Femur (tissue), 1 donor: ENCODE measurements at regions not wholly inside any gene's neighbourhood (a gene's known extent, or its start where the extent isn't known, plus 50 kb on each side); places are given as distances from the start of the nearest gene placed in this dataset.
"Not testable (repeated sequence)": the region's sequence is repeated elsewhere in the genome, so short reads cannot be mapped to it uniquely, and the experiment has no call there.

Source experiments
- DNase-seq: peaks from one replicate; pipeline ENCODE4 v3.0.0-alpha.2; 2017

DNA sequence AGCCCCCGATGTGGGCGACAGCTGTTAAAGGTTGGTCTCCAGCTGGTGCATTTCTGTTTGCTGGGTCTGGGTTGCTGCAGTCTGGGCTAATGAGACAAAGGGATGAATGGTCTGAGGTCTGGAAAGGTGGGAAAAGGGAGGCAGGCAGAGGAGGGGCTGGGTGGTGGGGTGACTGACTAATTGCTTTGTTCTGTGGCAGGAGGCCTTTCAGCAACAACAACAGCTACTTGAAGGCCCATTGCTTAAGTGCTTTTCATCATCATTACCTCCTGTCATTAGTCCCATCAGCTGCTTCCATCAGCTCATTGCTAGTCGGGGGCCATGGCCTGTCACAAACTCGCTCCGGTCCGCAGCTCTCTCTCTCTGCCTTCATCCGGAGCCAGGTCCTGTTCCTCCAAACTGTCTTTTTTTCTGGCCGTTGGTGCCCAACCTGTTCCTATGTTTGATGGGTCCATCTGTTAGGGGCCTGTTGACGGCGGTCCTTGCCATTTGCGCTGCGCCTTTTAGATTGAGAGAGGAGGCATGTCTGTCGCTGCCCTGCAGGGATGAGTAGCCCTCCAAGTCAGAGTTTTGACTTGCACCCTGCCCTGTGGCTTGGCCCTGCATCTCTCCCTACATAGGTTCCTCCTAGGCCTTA lies 105.6 kb upstream of the PLXNA2 start:
- no peak for DNase-seq

DNA sequence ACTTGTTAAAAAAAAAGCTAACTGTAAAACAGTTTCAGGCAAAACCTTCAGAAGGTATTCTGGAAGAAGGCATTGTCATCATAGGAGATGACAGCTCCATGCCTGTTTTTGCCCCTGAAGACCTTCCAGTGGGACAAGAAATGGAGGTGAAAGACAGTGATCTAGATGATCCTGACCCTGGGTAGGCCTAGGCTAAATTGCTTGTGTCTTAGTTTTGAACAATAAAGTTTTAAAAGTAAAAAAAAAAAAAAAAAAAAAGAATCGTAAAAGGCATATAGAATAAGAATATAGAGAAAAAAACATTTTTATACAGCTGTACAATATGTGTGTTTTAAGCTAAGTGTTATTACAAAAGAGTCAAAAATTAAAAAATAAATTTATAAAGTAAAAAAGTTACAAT lies 106.6 kb upstream of the PLXNA2 start:
- no peak for DNase-seq

- DNase-seq, result no peak
These were observed 107.7 kb upstream of the PLXNA2 start for GRCh38 chr1:208351838-208352237.

DNA sequence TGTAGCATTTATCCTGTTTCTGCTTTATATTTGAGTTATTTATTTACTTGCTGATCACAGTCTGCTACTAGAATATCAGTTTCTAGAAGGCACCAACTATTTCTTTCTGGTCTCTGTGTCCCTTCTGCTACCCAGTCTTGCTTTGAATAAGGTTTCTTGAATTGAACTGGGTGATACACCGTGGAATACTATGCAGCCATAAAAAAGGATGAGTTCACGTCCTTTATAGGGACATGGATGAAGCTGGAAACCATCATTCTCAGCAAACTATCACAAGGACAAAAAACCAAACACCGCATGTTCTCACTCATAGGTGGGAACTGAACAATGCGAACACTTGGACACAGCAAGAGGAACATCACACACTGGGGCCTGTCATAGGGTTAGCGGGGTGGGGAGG lies 109.6 kb upstream of the PLXNA2 start:
- DNase-seq, result not testable (repeated sequence)

GRCh38 chr1:208357644-208358507 lies 113.7 kb upstream of the PLXNA2 start:
- DNase-seq, result no peak

- DNase-seq, result no peak
These were observed 114.5 kb upstream of the PLXNA2 start for GRCh38 chr1:208358651-208359050.

DNA sequence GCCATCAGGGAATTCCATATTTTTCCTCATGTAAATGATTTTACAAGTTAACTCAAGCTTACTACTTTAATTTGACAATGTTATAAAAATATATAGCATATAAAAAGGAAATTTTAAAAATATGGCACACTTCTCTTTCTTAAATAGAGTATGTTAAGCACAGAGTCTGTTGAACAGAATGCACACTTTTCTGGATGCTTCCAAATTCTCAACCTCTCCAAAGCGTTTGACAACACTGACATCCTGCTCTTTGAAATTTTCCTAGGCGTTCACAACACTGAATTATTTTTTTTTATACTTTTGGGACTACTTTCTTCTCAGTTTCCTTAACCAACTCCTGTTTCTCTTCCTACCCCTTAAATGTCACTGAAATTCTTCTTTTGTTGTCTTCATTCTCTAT lies 117.8 kb upstream of the PLXNA2 start:
- DNase-seq, result no peak

DNA sequence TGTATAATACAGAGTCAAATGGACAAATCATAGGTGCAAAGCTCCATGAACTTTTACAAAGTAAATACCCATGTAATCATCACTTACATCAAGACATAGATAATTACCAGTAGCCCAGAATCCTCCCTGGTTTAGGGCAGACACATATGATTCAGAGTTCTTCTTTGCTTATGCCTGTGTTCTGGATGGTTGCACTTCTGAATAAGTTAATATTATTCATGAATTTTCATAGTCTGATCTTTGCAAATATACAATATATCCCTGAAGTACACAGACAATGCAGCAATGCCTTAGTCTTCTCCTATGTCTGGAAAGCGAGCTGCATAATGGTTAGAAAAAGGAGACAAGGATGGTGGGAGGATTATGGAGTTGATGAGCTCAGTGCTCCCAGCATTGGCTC lies 122.4 kb upstream of the PLXNA2 start:
- no peak for DNase-seq

- DNase-seq, result no peak
These were observed 124.9 kb upstream of the PLXNA2 start for GRCh38 chr1:208369045-208369444.

GRCh38 chr1:208369658-208370057 lies 125.5 kb upstream of the PLXNA2 start:
- DNase-seq, result no peak

GRCh38 chr1:208374391-208374941 lies 130.3 kb upstream of the PLXNA2 start:
- DNase-seq, result no peak

DNA sequence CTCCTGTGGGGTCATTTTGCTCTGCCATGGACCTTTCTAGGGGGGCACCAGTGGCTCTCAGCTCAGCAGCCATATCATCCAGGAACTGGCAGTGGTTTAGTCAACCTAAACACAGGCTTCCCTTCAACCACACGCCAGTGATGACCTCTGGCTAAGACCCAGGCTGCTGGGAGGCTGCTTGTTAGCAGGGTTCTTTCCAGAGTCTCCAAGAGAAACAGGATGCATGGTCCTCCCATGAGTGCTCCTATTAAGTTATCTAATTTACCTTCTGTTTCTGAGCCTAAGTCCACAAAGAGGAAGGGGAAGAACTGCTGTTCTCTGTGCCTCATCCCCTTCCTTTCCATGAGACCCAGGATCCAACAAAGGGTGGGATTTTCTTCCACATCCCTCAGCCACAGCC lies 137.3 kb upstream of the PLXNA2 start:
- no peak for DNase-seq

DNA sequence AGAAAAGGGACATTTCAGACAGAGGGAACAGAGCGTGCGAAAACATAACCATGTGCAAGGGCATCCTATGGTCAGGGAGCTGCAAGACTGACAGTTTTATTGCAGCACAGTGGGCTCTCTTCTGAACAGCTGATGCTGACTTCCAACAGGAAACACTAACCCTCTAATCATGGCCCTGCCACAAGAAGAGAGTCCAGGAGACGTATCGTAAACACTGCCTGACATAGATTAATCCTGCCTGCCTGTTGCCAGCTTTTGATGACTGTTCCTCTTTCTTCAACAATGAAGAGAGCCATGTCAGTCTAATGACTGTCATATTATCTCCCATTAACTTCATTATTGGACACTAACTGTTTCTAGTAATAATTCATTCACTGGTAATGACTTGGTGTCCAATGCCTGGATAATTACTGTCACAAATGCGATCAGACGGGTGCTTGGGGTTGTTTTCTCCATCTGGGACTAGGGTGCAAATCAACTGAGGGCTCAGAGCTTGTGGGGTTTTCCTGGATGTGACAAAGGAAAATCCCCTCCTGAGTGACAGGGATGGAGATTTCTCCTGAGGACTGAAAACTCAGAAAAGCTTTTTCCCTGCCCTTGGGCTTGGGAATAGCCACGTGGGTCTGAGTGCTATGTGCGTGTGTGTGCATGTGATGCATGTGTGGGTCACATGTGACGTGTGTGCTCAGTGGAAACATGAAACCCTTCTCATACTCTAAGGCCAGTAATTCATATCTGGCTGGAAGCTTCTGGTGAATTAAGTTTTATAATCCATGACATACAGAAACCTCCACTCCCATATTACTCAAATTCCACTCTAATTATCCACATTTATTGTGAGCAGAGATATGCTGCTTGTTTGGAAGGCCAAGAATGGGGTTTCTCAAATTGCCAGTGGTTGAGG lies 144.0 kb upstream of the PLXNA2 start:
- DNase-seq, result peak; percentile 60

GRCh38 chr1:208393416-208393815 lies 149.2 kb upstream of the PLXNA2 start:
- DNase-seq, result no peak

- DNase-seq, result no peak
These were observed 149.6 kb upstream of the PLXNA2 start for GRCh38 chr1:208393826-208394225.

DNA sequence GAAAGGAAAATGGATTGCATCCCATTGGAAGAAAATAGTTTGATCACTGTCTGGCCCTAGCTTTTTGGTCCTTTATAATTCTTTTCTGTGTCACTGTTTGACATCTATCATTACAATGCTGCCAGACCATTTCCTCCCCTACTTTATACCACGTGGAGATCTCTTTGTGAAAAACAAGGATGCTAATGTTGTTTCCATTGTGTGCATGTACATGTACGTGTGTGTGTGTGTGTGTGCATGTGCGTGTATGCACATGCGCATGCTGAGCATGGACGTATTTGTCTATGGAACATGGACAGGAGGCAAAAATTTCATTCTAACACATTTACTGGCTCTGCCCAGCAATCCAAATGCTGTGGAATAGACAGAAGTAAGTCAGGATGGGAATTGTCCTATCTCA lies 153.1 kb upstream of the PLXNA2 start:
- no peak for DNase-seq

DNA sequence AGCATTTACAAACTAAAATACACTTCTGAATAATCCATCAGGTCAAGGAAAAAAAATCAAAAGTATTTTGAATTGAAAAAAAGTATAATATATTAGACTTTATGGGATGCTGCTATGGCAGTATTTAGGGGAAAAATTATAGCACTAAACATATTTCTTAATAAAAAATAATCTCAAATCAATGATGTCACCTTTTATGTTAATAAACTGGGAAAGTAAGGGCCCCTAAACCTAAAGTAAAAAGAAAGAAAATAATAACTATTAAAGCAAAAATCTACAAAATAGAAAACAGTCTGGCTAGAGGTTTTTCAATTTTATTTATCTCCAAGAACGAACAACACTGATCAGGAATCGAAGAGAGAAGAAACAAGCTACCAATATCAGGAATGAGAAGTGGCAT lies 160.8 kb upstream of the PLXNA2 start:
- no peak for DNase-seq

DNA sequence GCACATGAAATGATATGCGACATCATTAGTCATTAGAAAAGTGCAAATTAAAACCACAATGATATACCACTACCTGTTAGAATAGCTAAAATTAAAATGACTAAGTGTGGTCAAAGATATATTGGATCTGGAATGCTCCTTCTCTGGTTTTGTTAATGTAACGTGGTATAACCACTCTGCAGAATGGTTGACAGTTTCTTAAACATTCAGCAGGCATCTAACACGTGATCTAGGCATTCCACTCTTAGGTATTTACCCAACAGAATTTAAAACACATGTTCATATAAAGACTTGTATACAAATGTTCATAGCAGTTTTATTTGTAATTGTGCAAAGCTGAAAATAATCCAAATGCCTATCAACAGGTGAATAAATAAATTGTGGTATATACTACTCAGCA lies 165.0 kb upstream of the PLXNA2 start:
- no peak for DNase-seq

DNA sequence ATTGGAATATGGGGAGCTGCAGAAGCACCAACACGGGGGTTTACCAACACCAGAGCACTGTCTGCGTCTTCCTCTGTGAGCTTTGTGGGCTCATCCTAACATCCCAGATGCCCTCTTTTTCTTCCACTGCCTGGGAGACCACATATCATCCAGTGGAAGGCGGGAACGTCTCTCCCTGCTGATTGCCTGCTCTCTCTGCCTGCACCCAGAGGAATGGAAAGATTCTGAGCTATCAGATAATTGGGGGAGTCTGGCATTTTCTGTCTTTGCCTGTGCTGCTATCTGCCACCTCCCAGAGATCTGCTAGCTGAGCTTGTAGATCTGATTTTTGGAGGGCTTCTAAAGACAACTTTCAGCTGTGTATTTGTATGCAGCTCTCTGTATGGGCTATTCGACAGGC lies 166.2 kb upstream of the PLXNA2 start:
- no peak for DNase-seq

DNA sequence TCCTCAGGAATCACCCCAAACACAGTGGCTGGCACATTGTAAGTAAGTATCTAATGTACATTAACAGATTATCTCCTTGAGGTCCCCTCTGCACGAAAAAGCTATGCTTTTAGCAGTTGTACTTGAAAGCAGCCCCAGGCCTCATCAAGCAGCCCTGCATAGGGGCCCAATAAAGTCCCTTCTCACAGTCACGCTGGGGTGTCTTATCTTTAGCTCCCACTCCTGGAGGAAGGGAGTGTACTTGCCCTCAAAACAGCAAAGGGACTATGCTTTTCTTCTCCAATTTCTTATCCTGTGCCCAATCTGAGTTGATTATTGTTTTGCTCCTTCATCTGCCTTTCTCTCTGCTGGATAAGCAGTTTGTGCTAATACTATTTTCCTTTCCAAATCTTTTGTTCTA lies 168.8 kb upstream of the PLXNA2 start:
- no peak for DNase-seq

- no peak for DNase-seq
These were observed 174.5 kb upstream of the PLXNA2 start for GRCh38 chr1:208418667-208419066.

DNA sequence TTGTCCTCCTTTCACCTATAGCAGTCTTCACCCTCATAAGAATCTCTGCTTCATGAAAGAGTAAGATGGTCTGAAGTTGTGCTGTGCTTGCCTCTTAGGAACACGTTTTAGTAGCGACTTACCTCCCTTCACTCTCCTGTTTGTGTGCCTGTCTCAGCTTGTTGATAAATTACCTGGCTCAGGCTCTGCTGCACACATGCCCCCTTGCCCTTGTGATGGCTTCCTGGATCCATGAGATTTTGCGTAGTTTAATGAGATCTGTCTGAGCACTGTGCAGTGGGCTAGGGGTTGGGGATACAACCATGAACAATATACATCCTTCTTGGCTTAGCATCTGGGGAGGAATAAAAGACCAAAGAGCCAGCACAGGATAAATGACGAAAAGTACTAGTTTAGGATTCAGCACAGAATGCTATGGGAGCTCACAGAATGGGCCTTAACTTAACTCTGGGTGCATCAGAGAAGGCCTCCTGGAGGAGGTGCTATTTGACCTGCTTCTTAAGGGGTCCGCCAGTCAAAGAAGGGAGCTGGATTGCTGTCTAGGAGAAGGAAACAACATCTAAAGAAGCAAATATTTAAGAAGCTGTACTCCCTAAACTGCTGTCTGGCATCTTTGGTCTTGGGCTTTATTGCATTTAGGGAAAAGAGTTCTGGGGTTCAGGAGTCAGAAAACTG lies 175.7 kb upstream of the PLXNA2 start:
- DNase-seq, result no peak

- no peak for DNase-seq
These were observed 176.5 kb upstream of the PLXNA2 start for GRCh38 chr1:208420696-208421095.
